ENCODE measurements at regions not wholly inside any gene's neighbourhood (a gene's known extent, or its start where the extent isn't known, plus 50 kb on each side); places are given as distances from the start of the nearest gene placed in this dataset.
A peak's percentile ranks its signal among the peaks of the same experiment; 100 is the strongest.

- H3K36me3 ChIP-seq (ENCODE audit: insufficient read depth, low read length), result no peaks in the 10 kb centered on the region; the same call in 1 of the 2 replicates
- no peak overlapping the region for H3K4me2 ChIP-seq (ENCODE audit: low read depth, low read length, poor library complexity, severe bottlenecking)
- no peak overlapping the region for H2AFZ ChIP-seq (ENCODE audit: low read length)
- H3K9ac ChIP-seq (ENCODE audit: low read length), result no peak overlapping the region
- no peaks in the 10 kb centered on the region for H3K9me2 ChIP-seq (replicated peaks; ENCODE audit: insufficient read depth, low read length)
- no peak for DNase-seq
- no peaks in the 10 kb centered on the region for H3K79me2 ChIP-seq (ENCODE audit: low read length)
- H4K20me1 ChIP-seq (ENCODE audit: insufficient read depth, low read depth, low read length), result no peaks in the 10 kb centered on the region
- H3K27me3 ChIP-seq (ENCODE audit: low read length), result peaks cover 2% of the 10 kb centered on the region; the same call in 1 of the 2 replicates
- H3K4me1 ChIP-seq (ENCODE audit: low read length), result no peaks in the 10 kb centered on the region
- H3K27ac ChIP-seq (ENCODE audit: low read length), result no peak overlapping the region
- no peak overlapping the region for H3K4me3 ChIP-seq (ENCODE audit: low read length)
- H3K9me3 ChIP-seq (ENCODE audit: low read length), result no peaks in the 10 kb centered on the region
Observed at GRCh38 chr14:63781686-63782085, 53.8 kb upstream of the SGPP1 start.

GRCh38 chr14:63782683-63783389 lies 55.0 kb upstream of the SGPP1 start:
- no peak overlapping the region for H2AFZ ChIP-seq (ENCODE audit: low read length)
- H3K4me2 ChIP-seq (ENCODE audit: low read depth, low read length, poor library complexity, severe bottlenecking), result no peak overlapping the region
- H4K20me1 ChIP-seq (ENCODE audit: insufficient read depth, low read depth, low read length), result no peaks in the 10 kb centered on the region
- H3K9me3 ChIP-seq (ENCODE audit: low read length), result no peaks in the 10 kb centered on the region
- no peaks in the 10 kb centered on the region for H3K9me2 ChIP-seq (replicated peaks; ENCODE audit: insufficient read depth, low read length)
- no peaks in the 10 kb centered on the region for H3K79me2 ChIP-seq (ENCODE audit: low read length)
- H3K4me1 ChIP-seq (ENCODE audit: low read length), result no peaks in the 10 kb centered on the region
- no peak overlapping the region for H3K27ac ChIP-seq (ENCODE audit: low read length)
- DNase-seq, result no peak
- H3K27me3 ChIP-seq (ENCODE audit: low read length), result peaks cover 1% of the 10 kb centered on the region; the same call in 1 of the 2 replicates
- H3K36me3 ChIP-seq (ENCODE audit: insufficient read depth, low read length), result no peaks in the 10 kb centered on the region; the same call in 1 of the 2 replicates
- no peak overlapping the region for H3K9ac ChIP-seq (ENCODE audit: low read length)
- H3K4me3 ChIP-seq (ENCODE audit: low read length), result no peak overlapping the region

GRCh38 chr14:63788011-63788933 lies 60.4 kb upstream of the SGPP1 start:
- Histone ChIP-seq H3K9ac (ENCODE audit: low read length) (no peak overlapping the region), H4K20me1 (ENCODE audit: insufficient read depth, low read depth, low read length) (no peaks in the 10 kb centered on the region), H2AFZ (ENCODE audit: low read length) (no peak overlapping the region), H3K4me3 (ENCODE audit: low read length) (no peak overlapping the region), H3K4me2 (ENCODE audit: low read depth, low read length, poor library complexity, severe bottlenecking) (no peak overlapping the region), H3K27ac (ENCODE audit: low read length) (no peak overlapping the region), H3K9me3 (ENCODE audit: low read length) (no peaks in the 10 kb centered on the region), H3K9me2 (replicated peaks; ENCODE audit: insufficient read depth, low read length) (no peaks in the 10 kb centered on the region), H3K36me3 (ENCODE audit: insufficient read depth, low read length) (no peaks in the 10 kb centered on the region), H3K4me1 (ENCODE audit: low read length) (peaks cover 7% of the 10 kb centered on the region), H3K27me3 (ENCODE audit: low read length) (no peaks in the 10 kb centered on the region), H3K79me2 (ENCODE audit: low read length) (no peaks in the 10 kb centered on the region)
- DNase-seq, result no peak

GRCh38 chr14:63793376-63793775 lies 59.4 kb upstream of the SYNE2 start:
- no peak overlapping the region for H2AFZ ChIP-seq (ENCODE audit: low read length)
- H4K20me1 ChIP-seq (ENCODE audit: insufficient read depth, low read depth, low read length), result no peaks in the 10 kb centered on the region
- no peaks in the 10 kb centered on the region for H3K9me2 ChIP-seq (replicated peaks; ENCODE audit: insufficient read depth, low read length)
- no peak overlapping the region for H3K27ac ChIP-seq (ENCODE audit: low read length)
- H3K9me3 ChIP-seq (ENCODE audit: low read length), result no peaks in the 10 kb centered on the region
- DNase-seq, result no peak
- H3K79me2 ChIP-seq (ENCODE audit: low read length), result no peaks in the 10 kb centered on the region
- H3K9ac ChIP-seq (ENCODE audit: low read length), result no peak overlapping the region
- H3K4me1 ChIP-seq (ENCODE audit: low read length), result peaks cover 13% of the 10 kb centered on the region
- H3K4me2 ChIP-seq (ENCODE audit: low read depth, low read length, poor library complexity, severe bottlenecking), result no peak overlapping the region
- no peak overlapping the region for H3K4me3 ChIP-seq (ENCODE audit: low read length)
- no peaks in the 10 kb centered on the region for H3K36me3 ChIP-seq (ENCODE audit: insufficient read depth, low read length)
- no peaks in the 10 kb centered on the region for H3K27me3 ChIP-seq (ENCODE audit: low read length)

GRCh38 chr14:63795532-63795931 lies 57.3 kb upstream of the SYNE2 start:
- Histone ChIP-seq H3K9me3 (ENCODE audit: low read length) (no peaks in the 10 kb centered on the region), H3K27me3 (ENCODE audit: low read length) (no peaks in the 10 kb centered on the region), H3K36me3 (ENCODE audit: insufficient read depth, low read length) (no peaks in the 10 kb centered on the region), H3K79me2 (ENCODE audit: low read length) (no peaks in the 10 kb centered on the region), H3K4me2 (ENCODE audit: low read depth, low read length, poor library complexity, severe bottlenecking) (no peak overlapping the region), H3K9ac (ENCODE audit: low read length) (no peak overlapping the region), H3K4me3 (ENCODE audit: low read length) (no peak overlapping the region), H3K4me1 (ENCODE audit: low read length) (peaks cover 10% of the 10 kb centered on the region), H3K27ac (ENCODE audit: low read length) (no peak overlapping the region), H3K9me2 (replicated peaks; ENCODE audit: insufficient read depth, low read length) (no peaks in the 10 kb centered on the region), H2AFZ (ENCODE audit: low read length) (no peak overlapping the region), H4K20me1 (ENCODE audit: insufficient read depth, low read depth, low read length) (no peaks in the 10 kb centered on the region)
- DNase-seq, result no peak

- Histone ChIP-seq H3K9me2 (replicated peaks; ENCODE audit: insufficient read depth, low read length) (no peaks in the 10 kb centered on the region), H3K4me3 (ENCODE audit: low read length) (no peak overlapping the region), H3K9ac (ENCODE audit: low read length) (no peak overlapping the region), H3K9me3 (ENCODE audit: low read length) (no peaks in the 10 kb centered on the region), H3K79me2 (ENCODE audit: low read length) (no peaks in the 10 kb centered on the region), H4K20me1 (ENCODE audit: insufficient read depth, low read depth, low read length) (no peaks in the 10 kb centered on the region), H3K36me3 (ENCODE audit: insufficient read depth, low read length) (no peaks in the 10 kb centered on the region), H3K4me2 (ENCODE audit: low read depth, low read length, poor library complexity, severe bottlenecking) (peak overlapping the region; percentile 18), H3K4me1 (ENCODE audit: low read length) (no peaks in the 10 kb centered on the region), H3K27ac (ENCODE audit: low read length) (no peak overlapping the region), H2AFZ (ENCODE audit: low read length) (no peak overlapping the region), H3K27me3 (ENCODE audit: low read length) (no peaks in the 10 kb centered on the region)
- no peak for DNase-seq
Observed at GRCh38 chr14:63800083-63800482, 52.7 kb upstream of the SYNE2 start.

GRCh38 chr14:63800651-63801375 lies 52.0 kb upstream of the SYNE2 start:
- no peaks in the 10 kb centered on the region for H3K36me3 ChIP-seq (ENCODE audit: insufficient read depth, low read length)
- no peaks in the 10 kb centered on the region for H3K79me2 ChIP-seq (ENCODE audit: low read length)
- no peak for DNase-seq
- no peak overlapping the region for H2AFZ ChIP-seq (ENCODE audit: low read length)
- H3K4me2 ChIP-seq (ENCODE audit: low read depth, low read length, poor library complexity, severe bottlenecking), result no peak overlapping the region
- H3K27ac ChIP-seq (ENCODE audit: low read length), result no peak overlapping the region
- no peaks in the 10 kb centered on the region for H3K4me1 ChIP-seq (ENCODE audit: low read length)
- no peaks in the 10 kb centered on the region for H3K9me2 ChIP-seq (replicated peaks; ENCODE audit: insufficient read depth, low read length)
- H3K4me3 ChIP-seq (ENCODE audit: low read length), result no peak overlapping the region
- H3K9me3 ChIP-seq (ENCODE audit: low read length), result no peaks in the 10 kb centered on the region
- no peaks in the 10 kb centered on the region for H4K20me1 ChIP-seq (ENCODE audit: insufficient read depth, low read depth, low read length)
- no peak overlapping the region for H3K9ac ChIP-seq (ENCODE audit: low read length)
- no peaks in the 10 kb centered on the region for H3K27me3 ChIP-seq (ENCODE audit: low read length)

Data from Karpas-422 (cell line).